IPS-NIHi7 (cell line): ENCODE measurements at regions not wholly inside any gene's neighbourhood (a gene's known extent, or its start where the extent isn't known, plus 50 kb on each side); places are given as distances from the start of the nearest gene placed in this dataset.
"Not testable (repeated sequence)": the region's sequence is repeated elsewhere in the genome, so short reads cannot be mapped to it uniquely, and the experiment has no call there.

ENCODE experiments used
- DNase-seq: peaks from one replicate; pipeline ENCODE4 v3.0.0; 2012; ENCODE audit warnings: mixed read lengths; ENCODE audit errors: extremely low spot score

DNA sequence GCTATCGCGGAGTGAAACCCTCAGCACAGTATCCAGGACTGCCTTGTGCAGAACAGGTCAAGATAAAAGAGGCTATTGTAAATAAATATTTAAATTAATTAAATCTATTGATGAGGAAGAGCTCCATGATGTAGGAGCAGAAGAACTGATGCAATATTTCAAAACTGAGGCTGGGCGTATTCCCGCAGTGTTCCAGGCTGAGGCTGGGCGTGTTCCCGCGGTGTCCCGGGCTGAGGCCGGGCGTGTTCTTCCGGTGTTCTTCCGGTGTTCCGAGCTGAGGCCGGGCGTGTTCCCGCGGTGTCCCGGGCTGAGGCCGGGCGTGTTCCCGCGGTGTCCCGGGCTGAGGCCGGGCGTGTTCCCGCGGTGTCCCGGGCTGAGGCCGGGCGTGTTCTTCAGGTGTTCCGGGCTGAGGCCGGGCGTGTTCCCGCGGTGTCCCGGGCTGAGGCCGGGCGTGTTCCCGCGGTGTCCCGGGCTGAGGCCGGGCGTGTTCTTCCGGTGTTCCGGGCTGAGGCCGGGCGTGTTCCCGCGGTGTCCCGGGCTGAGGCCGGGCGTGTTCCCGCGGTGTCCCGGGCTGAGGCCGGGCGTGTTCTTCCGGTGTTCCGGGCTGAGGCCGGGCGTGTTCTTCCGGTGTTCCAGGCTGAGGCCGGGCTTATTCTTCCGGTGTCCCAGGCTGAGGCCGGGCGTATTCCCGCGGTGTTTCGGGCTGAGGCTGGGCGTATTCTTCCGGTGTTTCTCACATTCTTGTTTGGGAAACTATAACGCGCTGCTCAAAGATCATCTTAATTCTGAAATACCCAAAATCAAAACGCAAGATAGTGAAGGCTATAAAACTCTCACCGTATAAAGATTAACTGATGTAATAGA lies 130.1 kb upstream of the FRG1 start:
- DNase-seq, result not testable (repeated sequence)

DNA sequence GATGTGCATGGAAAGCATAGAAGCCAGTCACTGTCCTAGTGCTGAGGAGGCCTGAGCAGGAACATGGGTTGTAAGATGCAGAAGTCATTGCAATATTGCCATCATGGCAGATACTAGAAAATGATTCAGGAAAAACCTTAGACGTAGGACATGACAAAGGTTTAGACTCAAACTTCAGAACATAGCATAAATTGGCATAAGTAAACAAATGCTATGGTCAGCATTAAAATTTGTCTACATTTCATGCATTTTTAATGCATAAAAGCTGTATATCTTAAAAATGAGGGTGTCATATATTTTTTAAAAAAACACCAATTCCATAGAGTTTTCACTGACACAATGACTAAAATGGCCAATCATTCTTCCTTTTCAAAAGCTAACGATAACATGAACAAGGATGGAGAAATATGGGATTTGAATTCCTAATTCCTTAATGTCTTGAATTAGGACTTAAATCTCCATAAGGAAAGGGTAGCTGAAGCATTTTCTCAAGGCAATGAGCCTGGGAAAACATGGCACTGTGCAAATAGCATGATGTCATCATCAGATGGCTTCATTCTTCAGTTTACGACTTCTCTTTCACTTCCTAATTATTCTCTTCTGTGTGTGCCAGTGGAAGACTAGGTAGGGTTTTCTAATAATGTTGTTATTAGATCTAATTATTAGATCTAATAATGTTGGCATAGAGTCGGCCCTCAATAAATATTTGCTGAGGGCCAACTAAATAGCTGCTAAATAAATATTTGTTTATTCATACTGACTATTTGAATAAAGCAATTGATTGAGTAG lies 125.1 kb upstream of the FRG1 start:
- no peak for DNase-seq

DNA sequence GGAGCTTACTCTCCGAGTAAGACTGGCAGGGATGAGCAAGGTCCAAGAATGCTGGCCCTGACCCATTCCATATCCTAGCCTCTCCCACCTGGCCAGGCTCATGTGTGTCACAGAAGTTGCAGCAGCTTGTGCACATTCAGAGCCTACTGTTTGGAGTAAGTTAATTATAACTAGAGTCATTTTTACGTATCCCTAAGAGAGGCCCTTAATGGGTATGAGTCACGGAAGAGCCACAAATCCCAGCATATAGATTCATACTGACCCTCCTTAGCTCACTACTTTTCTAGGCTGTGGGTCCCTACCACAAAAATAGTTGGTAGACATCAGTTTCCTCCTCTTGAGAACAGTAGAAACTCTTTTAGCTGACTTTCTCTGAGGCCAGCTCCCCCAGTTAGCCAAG lies 118.3 kb upstream of the FRG1 start:
- no peak for DNase-seq

GRCh38 chr4:189823591-189823990 lies 117.1 kb upstream of the FRG1 start:
- DNase-seq, result no peak

- DNase-seq, result no peak
Observed at GRCh38 chr4:189825466-189825865, 115.2 kb upstream of the FRG1 start.

- no peak for DNase-seq
Observed at GRCh38 chr4:189826657-189827056, 114.0 kb upstream of the FRG1 start.

- no peak for DNase-seq
Observed at GRCh38 chr4:189828081-189828697, 112.5 kb upstream of the FRG1 start.

DNA sequence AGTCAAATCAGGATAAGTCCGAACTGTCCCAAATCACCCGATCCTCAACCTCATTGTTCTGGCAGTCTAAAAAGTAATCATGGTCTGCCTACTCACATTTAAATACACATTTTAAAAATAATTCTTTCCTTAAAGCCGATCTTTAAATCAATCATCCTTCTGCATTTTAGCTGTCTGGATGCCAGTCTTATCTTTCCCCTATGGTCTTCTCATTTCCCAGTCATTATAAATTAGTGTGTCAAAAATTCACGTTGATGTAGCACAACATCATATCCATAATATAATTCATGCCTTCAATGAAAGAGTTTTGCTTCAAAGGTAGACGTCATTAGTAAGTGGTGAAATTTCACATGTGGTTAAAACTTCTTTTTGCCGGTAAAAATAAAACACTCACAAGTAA lies 108.1 kb upstream of the FRG1 start:
- DNase-seq, result no peak

DNA sequence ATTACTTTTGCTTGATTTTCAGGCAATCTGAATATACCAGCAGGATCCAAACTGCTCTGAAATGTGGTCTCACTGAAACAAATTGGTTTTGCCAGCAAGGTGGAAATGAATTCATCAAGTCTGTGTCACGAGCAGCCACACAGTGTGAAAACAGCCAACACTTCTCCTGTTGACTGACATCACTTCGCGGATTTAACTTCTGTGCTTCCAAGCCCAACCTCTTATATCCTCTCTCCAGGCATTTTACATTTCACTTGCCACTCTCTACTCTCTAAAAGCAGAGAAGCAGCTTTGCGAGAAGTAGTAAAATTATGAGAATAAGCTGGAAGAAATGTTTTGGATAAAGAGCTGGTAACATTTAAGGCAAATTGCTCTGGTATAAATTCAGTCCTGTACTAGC lies 106.1 kb upstream of the FRG1 start:
- no peak for DNase-seq

DNA sequence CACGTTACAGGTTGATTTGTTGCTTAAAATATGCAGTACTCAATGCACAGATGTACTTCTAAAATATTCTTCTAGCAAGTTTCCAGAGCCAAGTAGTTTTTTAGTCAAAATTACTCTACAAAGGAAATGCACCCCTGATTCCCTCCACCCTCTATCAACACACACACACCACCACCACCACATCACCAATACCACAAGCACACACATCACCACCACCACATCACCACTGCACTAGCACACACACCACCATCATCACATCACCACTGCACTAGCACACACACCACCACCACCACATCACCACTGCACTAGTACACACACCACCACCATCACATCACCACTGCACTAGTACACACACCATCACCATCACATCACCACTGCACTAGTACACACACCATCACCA lies 105.2 kb upstream of the FRG1 start:
- no peak for DNase-seq

- no peak for DNase-seq
Observed at GRCh38 chr4:189837471-189837870, 103.2 kb upstream of the FRG1 start.

- no peak for DNase-seq
Observed at GRCh38 chr4:189838821-189839497, 101.7 kb upstream of the FRG1 start.

- DNase-seq, result no peak
Observed at GRCh38 chr4:189840356-189840755, 100.3 kb upstream of the FRG1 start.

DNA sequence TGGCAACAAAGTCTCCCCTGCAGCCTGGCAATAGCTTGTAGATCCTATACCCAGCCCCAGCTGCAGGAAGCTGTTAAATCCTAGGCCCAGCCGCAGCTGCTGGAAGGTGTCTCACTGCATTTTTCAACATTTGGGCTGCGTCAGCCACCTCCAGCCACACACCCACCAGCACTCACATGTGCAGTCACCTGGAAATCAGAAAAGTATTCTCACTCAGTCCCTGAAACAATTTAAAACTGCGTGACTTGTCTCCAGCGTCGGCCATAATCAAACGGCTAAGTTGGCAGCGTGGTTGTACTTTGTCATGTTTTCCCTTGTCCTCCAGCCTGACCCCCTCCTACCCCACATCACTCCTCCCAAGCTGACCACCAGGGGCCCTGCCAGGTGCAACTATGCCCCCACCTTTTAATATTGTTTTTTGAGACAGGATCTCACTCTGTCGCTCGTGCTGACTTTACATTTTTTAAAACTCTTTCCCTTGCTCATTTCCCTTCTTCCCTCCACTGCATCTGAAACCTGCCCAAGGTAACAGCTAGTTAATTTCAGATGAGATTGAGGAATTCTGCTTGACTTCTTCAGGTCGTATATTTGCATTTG lies 97.2 kb upstream of the FRG1 start:
- no peak for DNase-seq

GRCh38 chr4:189845145-189845846 lies 95.4 kb upstream of the FRG1 start:
- DNase-seq, result no peak

GRCh38 chr4:189846094-189846493 lies 94.6 kb upstream of the FRG1 start:
- not testable (repeated sequence) for DNase-seq

GRCh38 chr4:189846608-189847007 lies 94.1 kb upstream of the FRG1 start:
- not testable (repeated sequence) for DNase-seq

- DNase-seq, result not testable (repeated sequence)
Observed at GRCh38 chr4:189848672-189849071, 92.0 kb upstream of the FRG1 start.

DNA sequence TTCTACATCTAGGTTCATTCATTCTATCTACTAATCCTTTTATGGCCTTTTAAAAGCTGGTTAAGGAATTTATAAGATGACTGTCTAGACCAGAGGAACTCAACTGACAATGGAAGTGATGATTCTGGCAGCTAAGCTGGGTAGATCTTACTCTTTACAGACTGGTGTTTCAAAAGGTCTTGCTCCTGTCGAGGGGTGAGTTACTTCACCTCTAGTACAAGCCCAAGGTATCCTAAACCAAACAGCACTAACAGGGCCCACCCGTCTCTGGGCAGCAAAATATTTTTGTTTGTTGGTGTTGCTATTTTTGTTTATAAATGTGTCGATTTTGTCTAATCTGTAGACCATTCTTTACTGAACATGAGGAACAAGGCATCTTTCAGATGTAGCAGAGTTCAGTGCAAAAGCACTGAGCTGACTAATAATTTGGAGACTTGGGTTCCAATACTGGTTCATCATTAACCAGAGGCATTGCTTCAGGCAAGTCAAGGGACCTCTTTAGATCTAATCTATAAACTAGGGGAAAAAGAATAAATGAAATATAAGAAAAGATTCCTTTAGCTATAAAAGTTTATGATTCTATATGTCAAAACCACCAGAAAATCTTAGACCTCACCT lies 90.3 kb upstream of the FRG1 start:
- no peak for DNase-seq

GRCh38 chr4:189858435-189858834 lies 82.2 kb upstream of the FRG1 start:
- DNase-seq, result no peak

DNA sequence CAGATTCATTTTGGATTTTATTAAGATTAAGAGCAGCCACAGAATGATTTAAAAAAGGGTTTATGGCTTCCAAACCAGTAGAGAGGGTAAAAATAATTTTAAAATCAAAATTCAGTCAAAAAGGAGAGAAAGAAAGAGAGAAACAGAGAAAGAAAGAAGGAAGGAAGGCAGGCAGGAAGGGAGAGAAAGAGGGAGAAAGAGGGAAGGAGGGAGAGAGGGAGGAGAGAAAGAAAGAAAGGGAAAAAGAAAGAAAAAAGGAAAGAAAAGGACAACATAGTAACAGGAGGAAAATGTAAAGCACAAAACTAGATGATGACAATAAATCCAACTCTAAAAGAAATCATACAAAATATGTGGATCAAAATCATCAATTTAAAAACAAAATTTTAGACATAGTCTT lies 79.6 kb upstream of the FRG1 start:
- no peak for DNase-seq
